GM18508 (cell line): ENCODE measurements at regions not wholly inside any gene's neighbourhood (a gene's known extent, or its start where the extent isn't known, plus 50 kb on each side); places are given as distances from the start of the nearest gene placed in this dataset.
"Not testable (repeated sequence)": the region's sequence is repeated elsewhere in the genome, so short reads cannot be mapped to it uniquely, and the experiment has no call there.

Experiments
- ATAC-seq: cut with Tn5 transposase; IDR thresholded peaks from one replicate; pipeline ENCODE4 v1.9.1; 2021; ENCODE audit warnings: moderate number of reproducible peaks; ENCODE audit not compliant: insufficient read depth, unreplicated experiment

DNA sequence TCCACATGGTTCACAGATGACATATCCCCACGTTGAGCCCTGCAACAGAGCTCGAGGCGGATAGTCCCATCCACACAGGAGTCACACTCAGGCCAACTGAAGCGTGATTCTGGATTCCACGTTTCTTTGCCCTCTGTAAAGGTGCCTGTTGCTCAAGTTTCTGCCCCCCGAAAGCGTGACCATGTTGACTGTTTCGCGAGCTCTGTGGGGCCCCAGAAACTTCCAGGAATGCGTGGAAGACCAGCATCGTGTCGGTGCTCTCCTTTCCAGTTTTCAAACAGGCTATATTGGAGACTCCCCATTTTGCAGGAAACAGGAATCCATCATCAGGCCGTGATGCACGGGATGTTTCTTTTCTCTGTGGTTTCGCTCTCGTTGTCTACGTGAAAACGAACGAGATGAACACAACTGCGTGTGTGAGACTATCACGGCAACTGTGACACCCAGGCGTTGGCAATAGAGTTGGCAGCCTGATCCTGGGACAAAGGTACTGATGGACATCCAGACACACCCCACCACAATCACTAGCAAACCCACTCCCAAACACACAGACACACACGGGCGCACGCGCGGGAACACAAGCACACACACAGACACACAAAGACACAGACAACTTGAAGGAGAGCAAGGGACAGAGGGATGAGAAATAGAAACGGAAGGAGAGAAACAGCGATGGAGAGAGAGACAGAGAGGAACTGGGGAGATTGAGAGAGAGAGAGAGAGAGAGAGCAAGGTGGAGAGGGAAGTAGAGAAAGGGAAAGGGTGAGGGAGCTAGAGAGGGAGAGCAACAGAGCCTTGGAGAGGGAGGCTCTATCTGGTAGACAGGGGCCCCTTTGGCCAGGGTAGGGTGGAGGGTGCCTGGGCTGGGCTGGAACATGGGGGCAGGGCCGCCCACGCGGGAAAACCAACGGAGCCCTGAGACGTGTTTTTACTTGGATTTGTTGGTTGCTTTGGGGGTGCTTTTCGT lies 1609.3 kb downstream of the SPATA31A7 start:
- not testable (repeated sequence) for ATAC-seq

DNA sequence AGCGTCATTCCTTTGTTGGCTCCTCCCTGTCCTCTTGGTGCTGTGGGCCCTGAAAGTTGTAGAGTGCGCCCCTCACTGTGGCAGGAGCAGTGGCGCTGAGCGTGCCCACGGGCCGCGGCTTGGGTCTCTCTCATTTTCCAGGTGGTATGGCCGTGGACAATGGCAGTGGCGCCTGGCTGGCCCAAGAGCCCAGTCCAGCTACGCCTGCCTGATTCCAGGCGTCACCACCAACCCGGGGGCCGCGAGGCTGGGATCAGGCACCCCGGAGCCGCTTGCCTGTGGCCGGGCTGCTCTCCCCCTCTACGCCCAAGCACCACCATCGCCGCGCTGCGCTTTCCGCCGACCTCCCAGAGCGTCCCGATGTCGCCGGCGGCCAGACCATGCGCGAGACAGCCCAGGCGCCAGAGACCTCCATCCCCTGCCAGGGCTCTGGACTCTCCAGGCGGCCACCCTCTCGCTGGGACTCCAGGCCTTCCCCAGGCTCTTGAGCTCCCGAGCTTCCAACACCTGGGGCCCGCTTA lies 1610.1 kb downstream of the SPATA31A7 start:
- not testable (repeated sequence) for ATAC-seq

DNA sequence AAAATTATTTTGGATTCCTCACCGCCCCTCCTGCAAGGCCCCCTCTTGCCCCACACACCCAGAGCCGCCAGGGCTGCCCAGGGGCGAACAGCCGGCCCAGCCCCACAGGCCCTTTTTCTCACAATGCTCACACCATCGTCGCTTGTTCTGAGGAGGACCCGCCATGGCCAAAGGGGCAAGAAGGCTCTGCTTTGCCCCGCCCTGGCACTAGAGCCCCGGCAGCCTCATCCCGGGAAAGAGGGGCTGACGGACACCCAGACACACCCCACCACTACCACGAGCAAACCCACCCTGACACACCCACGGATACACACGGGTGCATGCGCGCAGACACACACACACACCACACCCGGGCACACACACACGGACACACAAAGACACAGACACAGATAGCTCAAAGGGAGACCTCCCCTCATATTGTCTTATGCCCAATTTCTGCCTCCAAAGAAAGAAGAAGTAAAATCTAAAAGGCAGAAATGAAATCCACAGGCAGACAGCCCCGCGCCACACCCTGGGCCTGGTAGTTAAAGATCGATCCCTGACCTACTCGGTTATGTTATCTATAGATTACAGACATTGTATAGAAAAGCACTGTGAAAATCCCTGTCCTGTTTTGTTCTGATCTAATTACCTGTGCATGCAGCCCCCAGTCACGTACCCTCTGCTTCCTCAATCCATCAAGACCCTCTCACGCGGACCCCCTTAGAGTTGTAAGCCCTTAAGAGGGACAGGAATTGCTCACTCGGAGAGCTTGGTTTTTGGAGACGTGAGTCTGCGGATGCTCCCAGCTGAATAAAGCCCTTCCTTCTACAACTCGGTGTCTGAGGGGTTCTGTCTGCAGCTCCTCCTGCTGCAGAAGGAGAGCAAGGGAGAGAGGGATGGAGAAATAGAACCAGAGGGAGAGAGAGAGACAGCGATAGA lies 1610.9 kb downstream of the SPATA31A7 start:
- ATAC-seq, result not testable (repeated sequence)

DNA sequence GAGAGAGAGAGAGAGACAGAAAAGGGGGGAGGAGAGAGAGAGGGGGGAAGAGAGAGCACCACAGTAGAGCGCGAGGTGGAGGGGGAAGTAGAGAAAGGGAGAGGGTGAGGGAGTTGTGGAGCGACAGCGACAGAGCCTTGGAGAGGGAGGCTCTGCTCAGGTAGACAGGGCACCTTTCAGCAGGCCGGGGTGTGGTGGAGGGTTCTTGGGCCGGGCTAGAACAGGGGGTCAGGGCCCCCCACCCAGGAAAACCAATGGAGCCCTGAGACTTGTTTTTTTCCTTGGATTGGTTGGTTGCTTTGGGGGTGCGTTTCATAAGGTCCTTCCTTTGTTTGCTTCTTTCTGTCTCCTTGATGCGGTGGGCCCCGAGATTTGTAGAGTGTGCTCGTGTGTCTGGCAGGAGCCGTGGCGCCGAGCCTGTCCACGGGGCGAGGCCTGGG lies 1611.6 kb downstream of the SPATA31A7 start:
- not testable (repeated sequence) for ATAC-seq

DNA sequence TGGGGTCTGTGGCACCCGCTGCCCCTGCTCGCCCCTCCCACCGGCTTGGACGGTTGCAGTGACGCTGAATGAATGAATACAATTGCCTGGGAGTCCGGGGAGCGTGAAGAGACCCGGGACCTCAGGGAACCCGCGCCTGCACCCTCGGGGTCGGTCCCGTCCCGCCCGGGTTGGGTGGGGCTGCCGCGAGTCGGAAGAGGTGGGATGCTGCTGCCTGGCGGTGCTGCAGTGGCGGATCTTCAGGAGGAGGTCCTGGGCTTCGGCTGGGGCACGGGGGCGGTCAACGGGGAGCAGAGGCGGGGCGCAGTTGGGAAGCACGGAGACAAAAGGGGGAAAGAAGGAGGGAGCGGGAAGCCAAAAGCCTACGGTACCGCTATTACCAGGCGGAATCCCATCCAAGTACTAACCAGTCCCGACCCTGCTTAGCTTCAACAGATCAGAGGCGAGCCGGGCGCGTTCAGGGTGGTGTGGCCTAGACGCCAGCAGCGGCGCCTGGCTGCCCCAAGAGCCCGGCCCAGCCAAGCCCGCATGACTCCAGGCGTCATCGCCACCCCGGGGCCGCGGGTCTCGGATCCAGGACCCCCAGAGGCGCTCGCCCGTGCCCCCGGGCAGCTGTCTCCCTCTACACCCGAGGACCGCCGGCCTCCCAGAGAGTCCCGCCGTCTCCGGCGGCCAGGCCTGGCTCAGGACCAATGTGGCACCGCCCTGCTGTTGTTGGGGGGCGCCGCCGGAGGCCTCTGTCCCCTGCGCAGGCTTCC lies 1612.3 kb downstream of the SPATA31A7 start:
- peak; percentile 97 for ATAC-seq

DNA sequence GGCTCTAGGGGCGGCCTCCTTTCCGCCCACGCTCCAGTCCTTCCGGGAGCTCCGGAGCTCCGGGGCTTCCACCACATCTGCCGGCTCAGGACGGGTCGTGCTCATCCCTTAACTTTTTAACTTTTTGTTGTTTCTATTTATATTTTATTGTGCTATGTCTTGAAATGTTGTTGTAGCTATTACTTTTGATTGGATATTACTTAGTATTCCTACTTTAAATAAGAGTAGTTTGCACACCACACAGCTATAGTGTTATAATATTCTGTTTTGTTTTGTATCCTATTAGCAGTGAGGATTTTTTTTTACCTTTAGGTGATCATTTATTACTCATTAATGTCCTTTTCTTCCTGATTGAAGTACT lies 1612.9 kb downstream of the SPATA31A7 start:
- ATAC-seq, result peak; percentile 5

DNA sequence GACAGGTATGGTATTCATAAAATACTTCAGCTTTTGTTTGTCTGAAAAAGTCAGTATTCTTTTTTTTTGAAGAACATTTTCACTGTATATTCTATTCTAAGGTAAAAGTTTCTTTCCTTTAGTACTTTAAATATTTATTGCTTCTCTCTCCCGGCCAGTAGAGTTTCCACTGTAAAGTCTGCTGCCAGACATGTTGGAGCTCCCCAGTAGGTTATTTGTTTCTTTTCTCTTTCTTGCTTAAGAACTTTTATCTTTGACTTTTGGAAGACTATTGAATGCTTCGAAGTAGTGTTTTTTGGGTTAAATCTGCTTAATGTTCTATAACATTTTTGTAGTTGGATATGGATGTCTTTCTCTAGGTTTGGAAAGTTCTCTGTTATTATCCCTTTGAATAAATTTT lies 1613.3 kb downstream of the SPATA31A7 start:
- not testable (repeated sequence) for ATAC-seq

DNA sequence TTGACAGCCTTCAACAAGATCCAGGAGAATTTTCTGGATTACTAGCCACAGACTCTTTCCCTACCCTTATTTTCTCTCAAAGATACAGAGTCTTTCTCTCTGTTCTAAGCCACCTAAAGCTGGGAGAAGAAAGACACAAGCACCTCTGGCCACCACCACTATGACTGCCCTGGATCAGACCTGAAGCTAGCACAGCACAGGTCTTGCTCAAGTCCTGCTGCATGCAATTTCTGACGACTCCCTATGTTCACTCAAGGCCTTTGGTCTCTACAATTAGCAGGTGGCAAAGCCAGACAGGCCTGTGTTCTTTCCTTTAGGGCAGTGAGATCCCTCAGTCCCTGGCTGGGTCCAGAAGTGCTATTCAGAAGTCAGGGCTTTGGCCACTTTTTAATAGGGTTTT lies 1614.5 kb downstream of the SPATA31A7 start:
- not testable (repeated sequence) for ATAC-seq

DNA sequence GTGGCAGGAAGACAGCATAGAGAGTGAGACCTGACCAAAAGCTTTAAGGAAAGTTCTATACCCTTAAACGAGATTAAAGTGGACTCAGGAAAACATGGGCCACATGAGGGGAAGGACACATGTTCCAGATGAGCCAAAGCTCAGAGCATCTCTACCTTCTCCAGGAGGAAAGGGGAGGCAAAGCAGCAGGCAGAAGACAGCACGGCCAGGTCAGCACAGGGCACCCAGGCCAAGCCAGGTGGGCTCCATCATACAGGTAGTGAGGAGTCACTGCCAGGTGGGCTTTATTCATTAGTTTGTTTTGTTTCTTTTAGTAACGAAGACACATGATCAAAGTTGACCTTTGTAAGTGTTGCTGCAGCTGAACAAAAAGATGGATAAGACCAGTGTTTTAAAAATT lies 1617.6 kb downstream of the SPATA31A7 start:
- not testable (repeated sequence) for ATAC-seq

DNA sequence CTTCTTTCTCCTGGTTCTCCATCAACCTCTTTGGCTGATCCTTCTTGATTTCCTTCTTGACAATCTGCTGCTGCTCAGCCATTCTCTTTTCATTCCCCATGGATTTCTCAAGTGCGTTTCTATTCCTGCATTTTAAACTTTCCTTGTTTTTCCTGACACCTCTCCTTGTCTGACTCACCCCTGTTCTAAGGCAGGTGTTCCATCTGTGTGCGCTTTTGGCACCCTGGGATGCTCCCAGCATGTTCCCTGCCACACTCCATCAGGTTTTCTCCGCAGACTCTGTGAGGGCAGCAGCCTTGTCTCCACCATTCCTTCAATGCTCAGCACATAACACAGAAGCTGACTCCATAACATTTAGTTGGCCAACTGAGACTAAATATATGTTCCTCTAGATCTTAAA lies 1618.2 kb downstream of the SPATA31A7 start:
- not testable (repeated sequence) for ATAC-seq

DNA sequence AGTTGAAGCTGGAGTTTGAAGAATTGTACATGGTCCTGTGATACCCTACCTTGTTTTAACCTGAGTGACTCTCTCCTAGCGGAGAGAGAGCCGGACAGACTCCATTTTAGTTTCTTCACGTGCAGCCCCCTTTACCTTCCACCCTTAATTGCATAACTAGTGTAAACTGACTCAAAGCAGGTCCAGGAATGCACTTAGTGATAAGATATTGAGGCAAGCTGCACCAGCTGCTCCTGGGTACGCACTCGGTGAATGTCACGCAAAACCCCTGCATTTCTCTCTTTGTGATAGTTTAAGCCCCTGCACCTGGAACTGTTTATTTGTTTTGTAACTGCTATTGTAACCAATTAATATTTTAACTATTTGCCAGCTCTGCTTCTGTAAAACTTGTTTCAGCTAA lies 1620.5 kb downstream of the SPATA31A7 start:
- not testable (repeated sequence) for ATAC-seq

DNA sequence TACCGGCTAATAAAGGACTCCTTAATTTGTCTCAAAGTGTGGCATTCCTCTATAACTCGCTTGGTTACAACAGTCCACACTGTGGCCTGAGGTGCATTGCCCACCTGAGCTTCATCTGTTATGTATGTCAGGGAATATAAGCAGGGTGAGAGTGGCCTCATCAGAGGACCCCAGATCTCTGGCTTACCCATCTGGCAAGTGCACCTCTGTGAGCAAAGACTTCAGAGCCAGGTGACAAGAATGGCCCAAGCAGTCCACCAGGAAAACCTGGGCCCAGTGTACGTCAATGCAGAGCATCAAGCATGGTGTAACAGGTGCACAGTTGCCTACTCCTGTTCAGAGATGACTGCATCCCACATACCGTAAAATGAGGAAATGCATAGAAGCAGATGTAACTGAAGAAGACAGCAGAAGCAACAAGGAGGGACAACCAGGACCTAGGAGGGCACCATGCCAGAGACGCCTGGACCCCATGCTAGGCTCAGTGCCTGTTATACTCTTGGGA lies 1621.0 kb downstream of the SPATA31A7 start:
- ATAC-seq, result not testable (repeated sequence)

DNA sequence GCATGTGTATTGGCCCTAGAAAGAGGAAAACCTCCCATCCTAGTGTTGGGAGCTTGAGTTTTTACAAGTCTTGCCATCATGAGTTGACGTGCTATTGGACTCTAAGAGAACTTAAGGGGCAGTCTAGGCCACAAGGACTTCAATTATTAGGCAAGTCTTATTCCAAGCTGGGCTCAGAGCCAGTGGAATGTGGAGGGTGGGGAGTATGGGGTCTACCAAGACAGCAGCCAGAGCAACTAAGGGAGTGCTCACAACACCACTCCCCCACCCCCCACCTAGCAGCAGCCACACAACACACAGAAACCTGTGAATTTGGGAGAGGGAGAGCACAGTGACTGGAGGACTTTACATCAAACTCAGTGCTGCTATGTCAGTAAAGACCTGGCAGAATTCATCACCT lies 1625.6 kb downstream of the SPATA31A7 start:
- not testable (repeated sequence) for ATAC-seq

DNA sequence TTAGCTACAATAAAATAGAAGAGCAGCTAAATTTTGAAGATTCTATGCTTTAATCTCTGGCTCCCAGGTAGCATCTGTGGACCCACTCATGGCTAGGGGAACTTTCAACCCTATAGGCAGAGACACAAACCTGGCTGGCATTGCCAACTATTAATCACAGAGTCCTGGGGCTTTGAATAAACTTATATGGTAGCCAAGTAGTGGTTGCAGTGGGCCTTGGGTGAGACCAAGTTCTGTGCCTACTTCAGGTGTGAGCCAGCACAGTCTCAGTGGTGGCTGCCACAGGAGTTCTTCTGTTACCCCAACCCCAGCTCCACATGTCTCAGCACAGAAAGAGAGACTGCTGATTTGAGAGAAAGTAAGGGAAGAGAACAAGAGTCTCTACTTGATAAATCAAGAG lies 1626.5 kb downstream of the SPATA31A7 start:
- not testable (repeated sequence) for ATAC-seq

DNA sequence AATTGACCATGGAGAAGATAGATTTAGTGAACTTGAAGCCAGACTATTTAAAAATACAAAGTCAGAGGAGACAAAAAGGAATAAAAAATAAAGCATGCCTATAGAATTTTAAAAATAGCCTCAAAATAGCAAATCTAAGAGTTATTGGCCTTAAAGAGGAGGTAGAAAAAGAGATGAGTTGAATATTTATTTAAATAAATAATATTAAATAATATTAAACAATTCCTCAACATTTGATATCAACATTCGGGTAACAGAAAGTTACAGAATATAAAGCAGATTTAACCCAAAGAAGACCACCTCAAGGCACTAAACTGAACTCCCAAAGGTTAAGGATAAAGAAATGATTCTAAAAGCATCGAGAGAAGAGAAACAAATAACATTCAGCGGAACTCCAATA lies 1627.4 kb downstream of the SPATA31A7 start:
- not testable (repeated sequence) for ATAC-seq

DNA sequence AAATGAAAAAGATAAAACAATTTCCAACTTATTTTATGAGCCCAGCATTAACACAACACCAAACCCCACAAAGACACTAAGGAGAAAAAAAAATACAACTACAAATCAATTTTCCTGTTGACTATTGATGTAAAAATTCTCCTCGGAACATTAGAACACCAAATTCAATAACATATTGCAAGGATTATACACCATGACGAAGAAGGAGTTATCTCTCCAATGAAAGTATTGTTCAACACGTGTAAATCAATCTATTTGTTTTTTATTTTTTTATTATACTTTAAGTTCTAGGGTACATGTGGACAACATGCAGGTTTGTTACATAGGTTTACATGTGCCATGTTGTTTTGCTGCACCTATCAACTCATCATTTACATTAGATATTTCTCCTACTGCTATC lies 1632.3 kb downstream of the SPATA31A7 start:
- ATAC-seq, result not testable (repeated sequence)

DNA sequence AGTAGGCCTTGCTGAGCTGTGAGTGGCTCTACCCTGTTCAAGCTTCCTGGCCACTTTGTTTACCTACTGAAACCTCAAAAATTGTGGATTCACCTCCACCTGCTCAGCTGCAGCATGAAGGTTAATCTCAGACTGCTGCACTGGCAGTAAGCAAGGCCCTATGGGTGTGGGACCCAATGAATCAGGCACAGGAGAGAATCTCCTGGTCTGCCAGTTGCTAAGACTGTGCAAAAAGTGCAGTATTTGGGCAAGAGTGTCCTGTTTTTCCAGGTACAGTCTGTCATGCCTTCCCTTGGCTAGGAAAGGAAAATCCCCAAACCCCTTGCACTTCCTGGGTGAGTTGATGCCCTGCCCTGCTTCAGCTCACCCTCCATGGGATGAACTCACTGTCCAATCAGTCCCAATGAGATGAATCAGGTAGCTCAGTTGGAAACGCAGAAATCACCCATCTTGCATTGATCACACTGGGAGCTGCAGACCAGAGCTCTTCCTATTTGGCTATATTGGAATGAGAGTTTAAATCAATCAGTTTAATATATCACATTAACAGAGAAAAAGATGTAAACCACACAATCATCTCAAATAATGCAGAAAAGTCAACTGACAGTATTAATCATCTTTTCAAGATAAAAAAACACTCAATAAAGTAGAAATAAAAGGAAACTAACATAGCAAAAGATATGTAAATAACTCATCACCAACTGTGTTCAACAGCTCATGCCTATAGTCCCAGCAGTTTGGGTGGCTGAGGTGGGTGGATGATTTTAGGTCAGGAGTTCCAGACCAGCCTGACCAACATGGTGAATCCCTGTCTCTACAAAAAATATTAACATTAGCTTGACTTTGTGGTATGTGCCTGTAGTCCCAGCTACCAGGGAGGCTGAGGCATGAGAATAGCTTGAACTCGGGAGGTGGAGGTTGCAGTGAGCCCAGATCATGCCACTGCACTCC lies 1638.4 kb downstream of the SPATA31A7 start:
- ATAC-seq, result not testable (repeated sequence)

DNA sequence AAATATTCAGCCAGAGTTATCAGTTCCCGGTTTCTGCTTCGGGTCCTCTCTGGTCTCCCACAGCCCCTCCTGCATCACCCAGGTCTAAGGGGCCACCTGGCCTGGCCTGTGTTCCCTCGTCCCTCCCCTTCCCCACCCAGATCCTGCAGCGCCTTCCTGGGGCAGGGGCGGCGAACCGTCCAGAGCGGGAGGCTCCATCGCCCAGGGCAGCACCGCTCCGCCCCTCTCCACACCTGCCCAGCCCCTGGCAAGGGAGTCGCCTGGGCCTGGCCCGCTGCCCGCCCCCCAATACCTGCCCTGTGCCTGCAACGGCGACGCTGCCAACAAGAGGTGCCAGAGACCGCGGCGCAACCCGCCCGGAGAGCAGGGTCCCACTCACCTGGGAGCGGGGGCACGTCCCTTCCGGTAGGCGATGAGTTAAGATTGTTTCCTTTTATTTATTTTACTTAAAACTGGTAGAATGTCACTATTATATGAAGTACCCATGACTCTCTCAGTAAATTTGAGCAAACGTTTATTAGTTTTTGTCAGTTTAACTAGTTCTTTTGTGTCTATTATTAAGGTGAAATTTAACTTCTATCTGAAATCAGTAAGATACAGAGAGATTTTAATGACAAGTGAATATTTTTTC lies 1641.1 kb downstream of the SPATA31A7 start:
- ATAC-seq, result not testable (repeated sequence)
